IMR-90 (cell line): ENCODE measurements at regions not wholly inside any gene's neighbourhood (a gene's known extent, or its start where the extent isn't known, plus 50 kb on each side); places are given as distances from the start of the nearest gene placed in this dataset.

ENCODE experiments used
- ATAC-seq: fragments of 200-7000 bp; cut with Tn5 transposase; 2 replicates; pipeline ENCODE4 v1.9.1; 2020; ENCODE audit warnings: low read depth, mild to moderate bottlenecking, moderate library complexity
- BruUV-seq: library from RNA; stranded (reverse); fragments of 400-500 nt; replicated peaks from 2 replicates; lab custom pipeline; 2021; lab: Mats Ljungman, UMichigan
- CTCF ChIA-PET: fragments of 300-600 bp; formaldehyde crosslinking; extraction: SDS; loops from one replicate; lab custom pipeline; 2021; ENCODE audit warnings: antibody characterized with exemption; lab: Yijun Ruan, JAX
- POLR2A ChIA-PET: fragments of 300-600 bp; sonication (Branson Sonifier 250); formaldehyde crosslinking; loops from one replicate; lab custom pipeline; 2022; ENCODE audit warnings: antibody characterized with exemption; ENCODE audit not compliant: unreplicated experiment; lab: Charles Lee
- DNase-seq: peaks from one replicate; pipeline ENCODE4 v3.0.0; 2013
- H2AFZ ChIP-seq: replicated peaks from 2 replicates; pipeline ENCODE3; 2013; ENCODE audit warnings: low read length, mild to moderate bottlenecking; ENCODE audit not compliant: poor library complexity
- H2AK5ac ChIP-seq: 2 replicates; pipeline ENCODE4 v1.6.1; 2013; ENCODE audit warnings: low read depth, low read length, inconsistent platforms
- H2AK9ac ChIP-seq: replicated peaks from 2 replicates; pipeline ENCODE3; 2013; ENCODE audit warnings: mild to moderate bottlenecking, low read depth, low read length, moderate library complexity; ENCODE audit not compliant: poor library complexity
- H2BK120ac ChIP-seq: 2 replicates; pipeline ENCODE4 v1.6.1; 2013; ENCODE audit warnings: low read depth, low read length, inconsistent platforms
- H2BK15ac ChIP-seq: 3 replicates; pipeline ENCODE4 v1.6.1; 2013; ENCODE audit warnings: low read depth, low read length, inconsistent platforms
- H2BK20ac ChIP-seq: 2 replicates; pipeline ENCODE4 v1.6.1; 2013; ENCODE audit warnings: low read depth, mild to moderate bottlenecking, inconsistent platforms, low read length, moderate library complexity
- H2BK5ac ChIP-seq: 2 replicates; pipeline ENCODE4 v1.6.1; 2013; ENCODE audit warnings: mild to moderate bottlenecking, low read depth, low read length, inconsistent platforms; ENCODE audit not compliant: poor library complexity, severe bottlenecking
- H3K14ac ChIP-seq: replicated peaks from 2 replicates; pipeline ENCODE4 v1.6.1; 2013; ENCODE audit warnings: low read depth, low read length, inconsistent platforms
- H3K18ac ChIP-seq: 2 replicates; pipeline ENCODE4 v1.6.1; 2013; ENCODE audit warnings: low read depth, low read length, control low read depth
- H3K23ac ChIP-seq: 2 replicates; pipeline ENCODE4 v1.6.1; 2013; ENCODE audit warnings: low read depth, low read length, inconsistent platforms
- H3K27ac ChIP-seq: 2 replicates; pipeline ENCODE4 v1.5.1; 2013; ENCODE audit warnings: mild to moderate bottlenecking, control low read depth, low read length; ENCODE audit not compliant: insufficient read depth
- H3K27me3 ChIP-seq: 2 replicates; pipeline ENCODE4 v1.6.1; 2013; ENCODE audit warnings: low read length; ENCODE audit not compliant: control insufficient read depth, insufficient read depth
- H3K36me3 ChIP-seq: 2 replicates; pipeline ENCODE4 v1.6.1; 2013; ENCODE audit warnings: low read length, mixed read lengths; ENCODE audit not compliant: control insufficient read depth, insufficient read depth
- H3K4ac ChIP-seq: 2 replicates; pipeline ENCODE4 v1.6.1; 2013; ENCODE audit warnings: low read depth, low read length, inconsistent platforms
- H3K4me1 ChIP-seq: 2 replicates; pipeline ENCODE4 v1.6.1; 2013; ENCODE audit warnings: low read length, mixed read lengths; ENCODE audit not compliant: control insufficient read depth, insufficient read depth
- H3K4me2 ChIP-seq: 2 replicates; pipeline ENCODE4 v1.6.1; 2013; ENCODE audit warnings: low read depth, mild to moderate bottlenecking, control low read depth, low read length, moderate library complexity
- H3K4me3 ChIP-seq: 2 replicates; pipeline ENCODE4 v1.5.1; 2013; ENCODE audit warnings: low read depth, mild to moderate bottlenecking, control low read depth, low read length, moderate library complexity; ENCODE audit not compliant: insufficient read depth
- H3K56ac ChIP-seq: 2 replicates; pipeline ENCODE4 v1.6.1; 2013; ENCODE audit warnings: low read length, inconsistent platforms; ENCODE audit not compliant: insufficient read depth; ENCODE audit errors: extremely low read depth
- H3K79me1 ChIP-seq, 2 experiments: 2 replicates each; pipeline ENCODE4 v1.6.1; 2013; ENCODE audit warnings: low read length in 2 of 2, inconsistent platforms in 1 of 2, low read depth in 1 of 2
- H3K9ac ChIP-seq: 2 replicates; pipeline ENCODE4 v1.6.1; 2013; ENCODE audit warnings: low read depth, low read length, control low read depth
- H3K9me1 ChIP-seq: 2 replicates; pipeline ENCODE4 v1.6.1; 2013; ENCODE audit warnings: low read length, inconsistent platforms; ENCODE audit not compliant: insufficient read depth
- H3K9me3 ChIP-seq: 2 replicates; pipeline ENCODE4 v1.6.1; 2013; ENCODE audit warnings: low read length; ENCODE audit not compliant: control insufficient read depth, insufficient read depth
- H4K20me1 ChIP-seq: 2 replicates; pipeline ENCODE4 v1.6.1; 2013; ENCODE audit warnings: low read length, inconsistent platforms; ENCODE audit not compliant: insufficient read depth
- H4K5ac ChIP-seq: 2 replicates; pipeline ENCODE4 v1.6.1; 2013; ENCODE audit warnings: mild to moderate bottlenecking, low read depth, low read length, control low read depth
- H4K8ac ChIP-seq, 2 experiments: 2 replicates each; pipeline ENCODE4 v1.6.1; 2013; ENCODE audit warnings: low read depth in 2 of 2, low read length in 2 of 2, control low read depth in 1 of 2, inconsistent platforms in 1 of 2
- H4K91ac ChIP-seq: 2 replicates; pipeline ENCODE4 v1.6.1; 2013; ENCODE audit warnings: low read depth, low read length, inconsistent platforms; ENCODE audit not compliant: insufficient read depth
- CHD1 ChIP-seq: IDR thresholded peaks from 2 replicates; pipeline ENCODE4 v1.6.1; 2012; ENCODE audit warnings: low read depth, low read length, improper control_type of control experiment
- MAZ ChIP-seq: IDR thresholded peaks from 2 replicates; pipeline ENCODE4 v1.6.1; 2012; ENCODE audit warnings: low read depth, mild to moderate bottlenecking, low read length, improper control_type of control experiment, moderate library complexity, borderline replicate concordance
- NFE2L2 ChIP-seq: fragments of 150-350 bp; IDR thresholded peaks from 2 replicates; pipeline ENCODE4 v1.6.1; 2016; ENCODE audit warnings: low read depth, mild to moderate bottlenecking, low read length
- RFX5 ChIP-seq: IDR thresholded peaks from 2 replicates; pipeline ENCODE4 v1.8.0; 2012; ENCODE audit warnings: low read depth, mild to moderate bottlenecking, low read length, moderate library complexity
- WGBS, 2 experiments: methylation state at CpG; one replicate each; pipeline versions ENCODE4 v1.1.5 to v1.1.7; 2013; ENCODE audit warnings: missing lambda C conversion rate in 2 of 2; ENCODE audit not compliant: insufficient read length in 1 of 2; ENCODE audit errors: extremely low coverage in 2 of 2; 5-methylcytosine and 5-hydroxymethylcytosine counted together
- dilution Hi-C: fragments of 300-500 bp; cut with HindIII; formaldehyde crosslinking; loops from one replicate; pipeline ENCODE4 v1.14.3; 2018; ENCODE audit warnings: low sequenced_read_pairs; ENCODE audit not compliant: unreplicated experiment
- in situ Hi-C: fragments of 300-500 bp; cut with MboI; formaldehyde crosslinking; loops from 3 replicates; pipeline ENCODE4 v1.14.3; 2019; ENCODE audit warnings: low sequenced_read_pairs, inconsistent platforms, mixed read lengths
- intact Hi-C: fragments of 100-400 bp; cut with micrococcal nuclease; formaldehyde crosslinking; loops from 2 replicates; pipeline ENCODE4 v1.10.0; 2022
- TF ChIP-seq, protein P1 (sequence below): conservative IDR thresholded peaks from 2 replicates; pipeline ENCODE4 v1.5.1; 2012; ENCODE audit warnings: mild to moderate bottlenecking, low read depth, low read length, improper control_type of control experiment

DNA sequence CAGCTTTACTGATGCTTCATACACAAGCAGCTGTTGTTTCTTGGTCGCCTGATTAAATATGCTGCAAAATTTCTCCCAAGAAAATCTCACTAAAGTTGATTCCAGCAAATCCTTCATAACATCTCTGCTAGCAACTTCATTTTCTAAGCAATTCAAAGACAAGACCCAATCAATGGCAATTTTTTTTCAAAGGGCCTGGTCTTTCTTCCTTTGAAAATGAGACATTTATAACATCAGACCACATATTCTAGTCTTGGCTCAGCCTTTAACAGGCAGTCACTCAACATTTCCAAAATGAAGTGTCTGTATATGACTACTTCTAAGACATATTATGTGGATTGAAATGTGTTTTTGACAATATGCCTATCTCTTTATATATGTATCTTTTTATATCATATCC, 702.6 kb downstream of the KCNA4 start:
- no peak overlapping the region for H3K9ac ChIP-seq
- H3K18ac ChIP-seq: peak overlapping the region; percentile 83; the same call in 1 of the 2 replicates
- H2BK20ac ChIP-seq: peak overlapping the region; percentile 87
- H3K9me3 ChIP-seq: no peaks in the 10 kb centered on the region
- DNase-seq (no peak), ATAC-seq (no peak)
- WGBS, 2 experiments: 100% methylated on average over 1 of the region's 1 CpG; no CpG with 5 or more reads in 1 of the 2 experiments
- no TSS peak for BruUV-seq
- in situ Hi-C loops (no loop called here), dilution Hi-C loops (no loop called here), intact Hi-C loops (no loop called here)
- no peak overlapping the region for H3K23ac ChIP-seq
- H2BK120ac ChIP-seq: peak overlapping the region; percentile 81
- no peak overlapping the region for H3K4me3 ChIP-seq
- peaks cover 19 to 27% of the 10 kb centered on the region in 2 experiments; a peak in 3 of 4 replicates for H3K79me1 ChIP-seq
- H2AK9ac ChIP-seq: no peak overlapping the region
- peak overlapping the region; percentile 100 for H2BK5ac ChIP-seq
- ChIA-PET POLR2A (no interaction called here), CTCF (no interaction called here)
- peak overlapping the region; percentile 24 for H3K14ac ChIP-seq
- no peak overlapping the region for H2AFZ ChIP-seq
- peaks cover 23% of the 10 kb centered on the region; the same call in 1 of the 2 replicates for H3K4me1 ChIP-seq
- H3K4me2 ChIP-seq: no peak overlapping the region
- H2AK5ac ChIP-seq: 0 out of 2 replicates have a peak overlapping the region, but pooled peaks have one; percentile 72
- no peak overlapping the region; the same call in 1 of the 2 replicates for H3K27ac ChIP-seq
- peak overlapping the region; percentile 72; the same call in 1 of the 3 replicates for H2BK15ac ChIP-seq
- peak overlapping the region; percentile 79 for H4K8ac ChIP-seq
- H4K91ac ChIP-seq: peak overlapping the region; percentile 77
- no peak overlapping the region for H3K56ac ChIP-seq
- peaks cover 1% of the 10 kb centered on the region; the same call in 1 of the 2 replicates for H3K36me3 ChIP-seq
- no peak for TF ChIP-seq CHD1
- TF ChIP-seq NFE2L2: no peak
- no peak for TF ChIP-seq RFX5
- TF ChIP-seq, protein P1, sequence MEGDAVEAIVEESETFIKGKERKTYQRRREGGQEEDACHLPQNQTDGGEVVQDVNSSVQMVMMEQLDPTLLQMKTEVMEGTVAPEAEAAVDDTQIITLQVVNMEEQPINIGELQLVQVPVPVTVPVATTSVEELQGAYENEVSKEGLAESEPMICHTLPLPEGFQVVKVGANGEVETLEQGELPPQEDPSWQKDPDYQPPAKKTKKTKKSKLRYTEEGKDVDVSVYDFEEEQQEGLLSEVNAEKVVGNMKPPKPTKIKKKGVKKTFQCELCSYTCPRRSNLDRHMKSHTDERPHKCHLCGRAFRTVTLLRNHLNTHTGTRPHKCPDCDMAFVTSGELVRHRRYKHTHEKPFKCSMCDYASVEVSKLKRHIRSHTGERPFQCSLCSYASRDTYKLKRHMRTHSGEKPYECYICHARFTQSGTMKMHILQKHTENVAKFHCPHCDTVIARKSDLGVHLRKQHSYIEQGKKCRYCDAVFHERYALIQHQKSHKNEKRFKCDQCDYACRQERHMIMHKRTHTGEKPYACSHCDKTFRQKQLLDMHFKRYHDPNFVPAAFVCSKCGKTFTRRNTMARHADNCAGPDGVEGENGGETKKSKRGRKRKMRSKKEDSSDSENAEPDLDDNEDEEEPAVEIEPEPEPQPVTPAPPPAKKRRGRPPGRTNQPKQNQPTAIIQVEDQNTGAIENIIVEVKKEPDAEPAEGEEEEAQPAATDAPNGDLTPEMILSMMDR: no peak
- TF ChIP-seq MAZ: no peak
- peak overlapping the region; percentile 54; the same call in 1 of the 2 replicates for H3K4ac ChIP-seq
- peak overlapping the region; percentile 37; the same call in 1 of the 2 replicates for H4K5ac ChIP-seq
- H3K9me1 ChIP-seq: peaks cover 5% of the 10 kb centered on the region
- H4K20me1 ChIP-seq: no peaks in the 10 kb centered on the region
- H3K27me3 ChIP-seq: no peaks in the 10 kb centered on the region
